HT-29 (cell line): ENCODE measurements at regions not wholly inside any gene's neighbourhood (a gene's known extent, or its start where the extent isn't known, plus 50 kb on each side); places are given as distances from the start of the nearest gene placed in this dataset. TPM values are rescaled to one million over a fixed set of nuclear protein-coding genes. Genes with fewer than 3 reads are reported as not detected.

Experiments
- DNase-seq: peaks from one replicate; pipeline ENCODE4 v3.0.0-alpha.2; 2015; ENCODE audit warnings: low spot score
- small RNA-seq: library from RNA; depleted of rRNA; stranded (forward); fragments of <200 nt; gene quantifications from one replicate; pipeline ENCODE3, GENCODE V24; 2014

DNA sequence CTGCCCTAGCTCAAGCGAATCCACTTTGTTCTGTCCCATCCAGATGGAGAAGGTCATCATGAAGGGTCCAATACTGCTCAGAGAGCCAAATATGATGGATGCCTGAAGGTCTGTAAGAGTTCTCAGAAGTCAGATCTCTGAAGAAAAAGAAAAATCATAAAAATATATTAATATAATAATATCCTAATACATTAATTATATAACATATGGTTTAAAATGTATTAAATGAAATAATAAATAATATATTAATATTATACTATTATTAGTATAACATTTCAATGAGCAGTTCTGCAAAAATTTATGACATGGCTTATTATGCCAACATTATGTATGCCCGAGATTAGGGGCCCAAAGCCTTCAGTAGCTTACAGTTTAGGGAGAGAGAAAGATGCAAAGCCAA, 78.2 kb upstream of the GPR12 start:
- DNase-seq = no peak

DNA sequence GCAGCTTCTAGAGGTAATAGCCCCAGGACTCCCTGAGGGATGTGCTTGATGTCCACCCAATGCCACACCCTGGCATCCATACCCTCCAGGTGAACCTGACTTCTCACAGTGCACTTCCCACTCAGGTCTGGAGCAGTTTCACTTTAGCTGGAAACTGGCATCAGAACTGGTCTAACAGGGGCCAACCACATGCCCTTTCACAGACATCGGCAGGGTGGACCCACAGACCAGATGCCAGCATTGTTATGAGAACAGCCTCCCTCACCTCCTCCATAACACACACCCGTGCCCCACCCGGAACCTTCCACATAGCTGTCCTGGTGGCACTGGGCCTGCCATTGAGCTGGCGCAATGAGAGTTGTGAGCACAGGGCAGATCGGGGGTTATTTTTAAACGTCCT, 77.4 kb upstream of the GPR12 start:
- peak; percentile 61 for DNase-seq

DNA sequence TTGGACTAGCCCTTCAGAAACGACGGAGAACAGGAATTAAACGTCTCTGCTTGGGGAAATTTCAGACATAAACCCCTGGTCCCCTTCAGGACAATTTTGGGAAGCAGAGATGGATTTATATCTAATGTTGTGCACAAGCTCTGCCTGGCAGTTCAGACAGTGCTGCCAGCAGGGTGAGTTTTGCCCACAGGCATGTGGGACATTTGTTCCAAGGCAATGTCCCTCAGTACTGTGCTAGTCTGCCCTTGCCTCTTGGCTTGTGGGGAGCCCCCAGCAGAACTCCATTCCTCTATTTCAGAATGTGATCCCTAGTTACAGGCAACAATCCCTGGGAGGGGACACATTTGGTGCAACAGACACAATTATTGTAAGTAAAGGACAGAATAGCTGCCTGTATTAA, 76.5 kb upstream of the GPR12 start:
- DNase-seq = no peak

DNA sequence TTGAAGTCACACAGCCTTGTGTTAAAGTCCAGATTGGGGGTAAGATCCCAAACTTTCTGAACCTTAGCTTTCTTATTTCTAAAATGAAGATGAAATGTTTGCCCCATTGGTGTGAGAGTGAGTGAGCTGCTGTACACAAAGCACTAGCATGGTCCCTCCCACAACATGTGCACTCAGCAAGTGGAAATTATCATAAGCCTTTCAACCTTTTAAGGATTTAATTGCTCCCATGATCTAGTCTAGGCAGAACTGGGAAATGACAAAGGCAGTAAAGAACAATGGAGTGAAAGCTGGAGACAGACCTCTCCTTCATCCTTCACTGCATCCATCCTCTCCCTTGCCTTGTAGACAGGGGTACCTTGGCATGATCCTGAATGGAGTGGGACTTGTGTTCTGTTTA, 76.0 kb upstream of the GPR12 start:
- no peak for DNase-seq

DNA sequence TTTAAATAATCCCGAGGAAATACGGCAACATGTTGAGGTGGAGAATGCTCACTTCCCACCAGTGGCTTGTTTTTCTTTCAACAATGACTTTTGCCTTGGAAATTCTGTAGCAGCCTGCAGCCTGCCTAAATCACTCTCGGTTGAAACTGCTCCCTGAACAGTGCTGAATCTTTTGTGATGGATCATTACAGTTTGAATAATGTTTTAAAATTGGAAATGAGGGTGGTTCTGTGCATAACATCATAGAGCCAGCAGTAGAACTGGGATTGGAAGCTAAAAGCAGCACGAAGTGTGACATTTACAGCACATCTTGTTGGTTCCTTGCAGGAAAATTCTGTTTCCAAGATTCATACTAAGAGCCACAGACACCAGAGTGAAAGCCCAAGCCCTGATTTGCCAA, 74.1 kb upstream of the GPR12 start:
- no peak for DNase-seq

DNA sequence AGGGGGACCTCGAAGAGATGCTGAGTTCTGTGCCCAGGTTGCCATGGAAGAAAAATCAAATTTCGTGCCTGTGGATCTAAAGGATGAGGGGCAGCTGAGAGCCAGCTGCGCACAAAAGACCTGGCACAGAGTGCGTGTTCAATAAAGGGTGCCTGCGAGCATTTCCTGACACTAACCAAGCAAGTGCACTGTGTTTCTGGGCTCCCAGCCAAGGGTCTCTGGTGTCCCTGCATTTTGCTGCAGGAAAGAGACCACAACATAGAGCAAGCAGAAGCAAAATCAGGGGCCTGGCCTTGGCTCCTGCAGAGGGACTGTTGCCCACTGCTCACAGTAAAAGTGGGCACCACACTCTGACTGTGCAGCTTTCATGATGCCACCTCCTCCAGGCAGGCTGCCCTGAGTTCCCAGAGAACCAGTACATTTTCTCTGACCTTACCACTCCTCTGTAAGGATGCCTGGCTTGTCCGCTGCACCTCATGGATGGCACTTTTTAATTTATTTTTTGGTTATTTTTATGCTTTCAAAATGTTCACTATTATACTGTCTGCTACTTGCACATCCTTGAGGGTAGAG, 70.8 kb upstream of the GPR12 start:
- no peak for DNase-seq

DNA sequence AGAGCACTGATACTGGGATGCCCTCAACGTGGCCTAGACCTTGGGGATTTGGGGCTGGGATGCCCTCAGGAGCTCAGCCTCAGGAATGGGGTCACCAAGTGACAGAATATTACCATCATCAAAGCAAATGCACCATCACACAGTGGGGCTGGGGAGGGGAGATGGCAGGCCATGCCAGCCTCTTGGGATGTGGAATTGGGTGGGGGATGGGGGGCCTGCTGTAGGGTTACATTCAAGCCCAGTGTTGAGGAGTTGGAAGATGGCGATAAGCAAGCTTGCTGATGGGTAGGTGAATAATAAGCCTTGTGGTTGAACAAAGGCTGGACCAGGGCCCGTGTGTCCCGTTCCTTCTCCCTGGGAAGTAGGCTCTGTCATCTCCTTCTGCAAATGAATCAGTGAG, 69.1 kb upstream of the GPR12 start:
- no peak for DNase-seq

DNA sequence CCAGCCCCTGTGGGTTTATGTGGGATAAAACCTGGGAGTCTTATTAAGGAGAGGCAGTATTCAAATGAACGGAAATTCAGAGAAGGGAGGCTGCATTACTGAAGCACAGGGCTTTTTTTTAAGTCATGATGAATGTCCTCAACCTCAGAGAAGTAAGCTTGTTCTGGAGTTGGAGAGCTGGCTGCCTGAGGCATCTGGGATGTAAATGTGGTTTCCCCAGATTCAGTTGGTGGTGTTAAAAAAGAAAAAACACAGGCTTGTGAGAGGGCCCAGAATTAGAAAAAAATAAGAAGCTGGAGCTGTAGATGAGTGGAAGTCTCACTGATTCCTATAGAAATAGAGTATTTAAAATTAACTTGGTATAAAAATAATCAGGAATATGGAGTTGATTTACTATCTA, 64.0 kb upstream of the GPR12 start:
- DNase-seq = no peak

DNA sequence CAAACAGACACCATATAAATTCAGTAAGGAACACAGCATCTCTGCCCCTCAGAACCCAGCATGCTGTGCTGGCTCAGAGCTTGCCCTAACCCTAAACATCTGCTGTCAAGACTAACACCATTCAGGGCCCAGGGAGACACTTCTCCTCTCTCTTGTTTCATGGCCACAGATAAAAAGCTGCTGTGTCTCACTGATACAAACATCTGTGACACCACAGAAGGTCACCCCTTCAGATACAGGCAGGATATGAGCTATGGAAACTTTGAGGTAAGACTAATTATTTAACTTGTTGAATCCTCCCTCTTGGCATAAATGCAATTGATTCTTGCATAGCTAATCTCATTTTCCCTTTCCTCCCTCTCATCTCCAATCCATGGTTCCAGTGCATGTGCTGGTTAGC, 61.6 kb upstream of the GPR12 start:
- no peak for DNase-seq

DNA sequence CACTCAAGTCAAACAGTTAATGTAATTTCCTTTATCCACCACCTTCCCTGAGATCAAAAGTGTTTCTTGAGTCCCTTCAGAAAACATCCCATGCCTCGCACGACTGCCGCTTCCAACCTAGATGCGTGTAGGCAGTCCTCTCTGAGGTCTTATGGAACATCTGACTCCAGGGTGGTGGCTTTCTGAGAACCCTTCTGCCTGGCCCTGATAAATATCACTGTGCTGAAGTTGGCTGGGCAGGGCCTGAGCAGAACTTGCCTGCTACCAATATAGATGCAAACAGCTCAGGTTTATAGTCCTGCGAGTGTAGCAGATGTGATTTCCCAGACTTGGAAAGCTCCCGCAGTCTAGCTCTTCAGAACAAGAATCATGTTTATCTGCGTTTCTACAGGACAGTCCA, 61.1 kb upstream of the GPR12 start:
- DNase-seq = no peak

DNA sequence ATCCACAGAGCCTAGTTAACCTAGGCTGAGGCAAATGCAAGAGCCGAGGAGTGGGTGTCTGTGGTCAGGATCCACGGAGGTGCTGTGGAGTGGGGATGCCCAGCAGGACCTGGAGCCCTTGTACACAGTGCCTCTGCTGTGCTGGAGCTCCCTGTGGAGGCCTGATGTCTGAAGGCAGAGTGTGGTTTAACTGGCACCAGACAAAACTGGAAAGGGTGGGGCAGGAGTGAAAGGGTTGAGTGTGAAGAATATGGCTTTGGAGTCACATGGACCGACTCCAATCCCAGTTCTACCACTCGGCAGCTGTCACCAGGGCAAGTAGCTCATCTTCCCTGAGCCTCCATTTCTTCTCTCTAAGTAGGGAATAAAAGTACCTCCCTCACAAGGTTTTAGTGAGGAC, 60.3 kb upstream of the GPR12 start:
- DNase-seq = no peak

DNA sequence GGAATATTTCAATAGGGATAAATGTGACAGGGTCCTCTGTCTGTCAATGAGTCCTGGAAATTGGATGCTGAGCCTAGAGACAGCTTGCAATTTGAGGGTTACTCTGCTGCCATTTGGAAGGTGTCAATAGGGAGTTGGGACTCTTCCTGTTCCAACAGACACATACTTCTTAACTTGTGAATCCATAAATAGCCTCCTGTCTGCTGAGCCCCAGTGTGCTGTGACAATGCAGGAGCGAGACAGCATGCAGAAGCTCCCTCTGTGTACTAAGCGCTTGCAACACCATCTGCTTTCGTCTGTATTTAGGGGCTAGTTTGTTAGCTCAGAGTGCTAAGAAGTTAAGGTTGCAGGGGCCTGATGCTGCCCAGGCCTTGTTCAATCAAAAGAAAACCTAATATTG, 58.5 kb upstream of the GPR12 start:
- no peak for DNase-seq

DNA sequence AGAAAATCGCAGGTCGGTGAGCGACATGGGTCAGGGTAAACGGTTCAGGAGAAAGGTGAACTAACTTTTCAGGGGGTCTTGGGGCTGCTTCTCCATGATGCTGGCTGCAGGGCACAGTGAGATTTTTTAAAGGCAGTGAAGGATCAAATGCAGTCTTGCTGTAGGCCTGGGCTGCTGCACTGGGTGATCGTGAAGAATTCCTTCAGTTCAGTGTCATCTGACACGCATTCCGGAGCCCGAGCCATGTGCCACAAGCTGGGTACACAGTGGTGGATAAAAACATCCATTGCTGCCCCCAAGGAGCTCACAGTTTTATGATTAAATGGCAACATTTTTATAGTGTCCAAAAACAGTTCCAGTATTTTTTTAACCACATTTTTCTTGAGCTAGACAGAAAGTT, 56.3 kb upstream of the GPR12 start:
- no peak for DNase-seq

DNA sequence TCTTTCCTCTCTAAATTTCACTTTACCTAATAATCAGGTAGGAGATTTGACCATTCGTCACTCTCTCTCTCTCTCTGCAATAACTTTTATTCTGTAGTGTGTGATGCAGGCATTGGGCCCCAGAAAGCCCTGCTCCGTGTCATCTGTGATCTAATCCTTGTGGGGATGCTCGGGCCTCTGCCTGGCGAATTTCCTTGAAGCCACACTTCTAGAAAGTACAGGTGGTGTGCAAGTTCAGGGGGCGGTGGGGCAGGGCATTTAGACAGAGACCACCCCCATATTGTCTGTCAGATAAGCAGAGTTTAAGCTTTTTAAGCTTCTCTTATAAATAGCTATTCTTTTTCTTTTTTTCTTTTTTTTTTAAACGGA, 53.4 kb upstream of the GPR12 start:
- no peak for DNase-seq

DNA sequence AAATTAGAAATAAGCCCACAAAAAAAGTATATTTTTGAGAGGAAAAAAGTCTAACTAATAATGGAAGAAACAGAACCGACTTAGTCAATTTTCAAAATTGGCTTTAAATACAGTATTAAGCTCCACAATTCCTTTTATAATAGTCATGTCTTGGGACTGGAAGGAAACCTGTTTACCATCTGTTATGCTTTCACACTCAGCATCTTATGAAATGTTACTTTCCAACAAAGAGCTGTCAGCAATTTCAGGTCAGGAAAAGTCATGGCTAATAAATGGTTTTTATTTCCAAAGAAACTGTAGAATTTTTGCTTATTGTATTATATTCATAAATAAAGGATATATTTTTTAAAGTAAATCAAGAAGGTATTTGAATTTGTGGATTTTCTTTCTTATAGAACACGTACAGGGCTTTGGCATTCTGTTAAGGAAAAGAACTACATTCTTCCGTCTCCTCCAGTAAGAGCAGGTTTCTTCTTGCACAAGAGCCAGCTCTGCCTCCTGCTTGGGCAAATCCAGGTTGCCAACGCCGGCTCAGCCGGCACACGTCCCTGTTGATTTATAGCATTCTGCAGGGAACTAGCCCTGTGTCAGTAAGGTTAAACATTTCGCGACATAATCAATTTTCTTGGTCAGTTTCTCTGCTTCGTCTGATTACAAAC, 52.9 kb upstream of the GPR12 start:
- DNase-seq = no peak

DNA sequence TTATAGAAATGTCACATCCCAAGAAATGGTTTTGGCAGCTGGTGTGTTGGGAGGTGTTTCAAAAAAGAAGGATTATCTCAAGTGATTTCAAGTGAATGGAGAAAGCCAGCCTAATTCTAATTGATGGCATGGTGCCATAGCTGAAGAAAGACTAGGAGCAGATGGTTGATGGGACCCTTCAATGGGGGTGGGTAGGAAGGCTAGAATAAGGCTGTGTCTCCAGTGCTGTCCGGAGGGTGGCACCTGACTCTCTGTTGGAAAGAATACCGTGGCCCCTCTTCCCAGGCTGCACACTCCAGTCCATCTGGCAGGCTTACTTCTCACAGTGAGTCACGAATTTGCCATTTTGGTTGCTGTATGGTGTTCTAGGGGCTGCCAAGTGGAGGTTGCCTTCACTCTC, 51.0 kb upstream of the GPR12 start:
- no peak for DNase-seq

Small RNA genes in the stretch of these regions (small RNA-seq; reads per million reads assigned to genes)
- gene RPS21P8 = not detected
